ENCODE measurements at regions not wholly inside any gene's neighbourhood (a gene's known extent, or its start where the extent isn't known, plus 50 kb on each side); places are given as distances from the start of the nearest gene placed in this dataset.

DNA sequence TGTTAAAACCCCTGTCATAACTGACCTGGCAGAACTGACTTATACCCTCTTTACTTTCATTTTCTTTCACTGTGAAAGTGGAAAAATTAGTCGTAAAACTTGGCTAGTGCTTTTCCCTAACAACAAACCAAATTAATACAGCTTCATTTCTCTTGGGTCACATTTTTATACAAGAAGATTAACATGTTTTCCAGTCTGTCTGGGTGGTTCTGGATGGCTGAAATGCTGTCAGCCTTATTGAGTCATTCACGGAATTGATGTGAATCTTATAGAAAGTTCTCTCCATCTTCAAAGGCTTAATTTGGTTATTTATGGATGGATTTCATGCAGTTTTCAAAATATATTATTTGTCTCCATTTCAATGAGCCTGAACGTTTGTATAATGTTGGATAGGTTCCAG lies 440.0 kb downstream of the KCTD12 start:
- TF ChIP-seq TAF1 (IDR thresholded peaks at IDR 0.05; ENCODE audit: borderline replicate concordance, low read depth, low read length) (no peak), POLR2A (IDR thresholded peaks at IDR 0.05; ENCODE audit: low read depth, low read length) (no peak)
